ENCODE measurements at regions not wholly inside any gene's neighbourhood (a gene's known extent, or its start where the extent isn't known, plus 50 kb on each side); places are given as distances from the start of the nearest gene placed in this dataset.

DNA sequence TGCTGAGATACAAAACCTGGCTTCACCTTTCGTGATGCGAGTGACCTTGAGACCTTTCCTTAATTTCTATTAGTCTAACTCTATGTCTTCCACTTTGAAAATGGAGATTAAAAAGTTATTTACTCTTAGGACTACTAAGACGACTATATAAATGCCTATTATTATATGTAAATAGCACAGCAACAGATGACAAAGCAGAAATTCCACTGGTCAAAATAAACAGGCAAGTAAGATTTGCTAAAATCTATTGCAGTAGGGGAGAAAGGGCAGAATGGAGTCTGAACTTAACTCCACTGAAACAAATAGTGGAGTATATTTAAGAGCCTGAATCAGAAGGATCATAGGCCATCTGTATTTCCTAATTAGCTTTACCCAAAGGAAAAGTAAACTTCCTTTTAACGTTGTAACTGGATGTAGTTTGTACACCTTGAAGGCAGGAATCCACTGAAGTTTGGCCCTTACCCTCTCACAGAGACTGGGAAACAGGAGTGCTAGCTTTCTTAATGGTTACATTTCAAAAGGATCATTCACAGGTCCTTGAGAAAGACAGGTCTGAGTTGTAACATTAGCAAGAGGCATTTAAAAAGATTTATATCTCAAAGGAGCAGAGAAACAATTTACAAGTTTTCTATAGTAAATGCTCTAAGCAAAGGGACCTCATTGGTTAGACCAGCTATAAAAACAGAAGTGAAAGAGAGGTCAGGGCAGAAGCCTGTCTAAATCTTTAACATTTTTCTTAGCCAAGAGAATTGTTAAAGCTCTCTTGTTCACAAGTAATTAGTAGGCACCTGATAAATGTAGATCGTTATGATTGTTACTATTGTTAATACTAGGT is 332.5 kb downstream of the ZWINT start:
- no peaks in the 10 kb centered on the region for H3K79me2 ChIP-seq (ENCODE audit: control insufficient read depth, insufficient read depth, low read length)
- H3K4me2 ChIP-seq (ENCODE audit: control insufficient read depth, extremely low read depth, insufficient read depth, low read depth, low read length): no peak overlapping the region
- no peak overlapping the region for H3K27ac ChIP-seq (ENCODE audit: control insufficient read depth, insufficient read depth, low read length)
- H3K9ac ChIP-seq (ENCODE audit: control insufficient read depth, extremely low read depth, insufficient read depth, low read length): no peak overlapping the region
- H3K4me1 ChIP-seq (ENCODE audit: control insufficient read depth, extremely low read depth, insufficient read depth, low read length): no peaks in the 10 kb centered on the region
- no peaks in the 10 kb centered on the region for H3K27me3 ChIP-seq (ENCODE audit: control insufficient read depth, extremely low read depth, insufficient read depth, low read length)
- no peaks in the 10 kb centered on the region for H3K36me3 ChIP-seq (ENCODE audit: control insufficient read depth in 2 of 2, extremely low read depth in 1 of 2, insufficient read depth in 2 of 2, low read length in 2 of 2)
- no peaks in the 10 kb centered on the region for H3K9me1 ChIP-seq (ENCODE audit: control insufficient read depth, extremely low read depth, insufficient read depth, low read length)
- TF ChIP-seq CTCF (optimal IDR thresholded peaks at IDR 0.05 in 1 of 3, IDR thresholded peaks at IDR 0.05 in 1 of 3, conservative IDR thresholded peaks at IDR 0.05 in 1 of 3; ENCODE audit: extremely low read depth in 1 of 3, insufficient read depth in 2 of 3, low read length in 3 of 3): no peak
- no peak for TF ChIP-seq EZH2 (IDR thresholded peaks at IDR 0.05; ENCODE audit: low read length)
- dilution Hi-C loops (cut with MboI; ENCODE audit: extremely low pct_ligation_motif_present, low sequenced_read_pairs): no loop called here
- no peaks in the 10 kb centered on the region for H4K20me1 ChIP-seq (ENCODE audit: control insufficient read depth, extremely low read depth, insufficient read depth, low read length)
- FAIRE-seq (no peak), DNase-seq (ENCODE audit: low read depth, low spot score) (no peak)
- H3K4me3 ChIP-seq (ENCODE audit: control insufficient read depth in 2 of 3, extremely low read depth in 1 of 3, insufficient read depth in 2 of 3, low read depth in 1 of 3, low read length in 3 of 3): no peak overlapping the region
- H3K9me3 ChIP-seq (ENCODE audit: control insufficient read depth, low read depth, low read length): no peaks in the 10 kb centered on the region
- H2AFZ ChIP-seq (ENCODE audit: control insufficient read depth, low read length): no peak overlapping the region

- no peak overlapping the region for H3K27ac ChIP-seq (ENCODE audit: control insufficient read depth, insufficient read depth, low read length)
- no peak overlapping the region for H3K9ac ChIP-seq (ENCODE audit: control insufficient read depth, extremely low read depth, insufficient read depth, low read length)
- H3K36me3 ChIP-seq (ENCODE audit: control insufficient read depth in 2 of 2, extremely low read depth in 1 of 2, insufficient read depth in 2 of 2, low read length in 2 of 2): no peaks in the 10 kb centered on the region
- no peaks in the 10 kb centered on the region for H4K20me1 ChIP-seq (ENCODE audit: control insufficient read depth, extremely low read depth, insufficient read depth, low read length)
- FAIRE-seq: no peak
- no peak for DNase-seq (ENCODE audit: low read depth, low spot score)
- no peaks in the 10 kb centered on the region for H3K79me2 ChIP-seq (ENCODE audit: control insufficient read depth, insufficient read depth, low read length)
- H3K4me3 ChIP-seq (ENCODE audit: control insufficient read depth in 2 of 3, extremely low read depth in 1 of 3, insufficient read depth in 2 of 3, low read depth in 1 of 3, low read length in 3 of 3): no peak overlapping the region
- H3K27me3 ChIP-seq (ENCODE audit: control insufficient read depth, extremely low read depth, insufficient read depth, low read length): no peaks in the 10 kb centered on the region
- peaks cover 2% of the 10 kb centered on the region for H3K9me3 ChIP-seq (ENCODE audit: control insufficient read depth, low read depth, low read length)
- dilution Hi-C loops (cut with MboI; ENCODE audit: extremely low pct_ligation_motif_present, low sequenced_read_pairs): no loop called here
- H3K4me2 ChIP-seq (ENCODE audit: control insufficient read depth, extremely low read depth, insufficient read depth, low read depth, low read length): no peak overlapping the region
- TF ChIP-seq EZH2 (IDR thresholded peaks at IDR 0.05; ENCODE audit: low read length) (no peak), CTCF (optimal IDR thresholded peaks at IDR 0.05 in 1 of 3, IDR thresholded peaks at IDR 0.05 in 1 of 3, conservative IDR thresholded peaks at IDR 0.05 in 1 of 3; ENCODE audit: extremely low read depth in 1 of 3, insufficient read depth in 2 of 3, low read length in 3 of 3) (no peak)
- H2AFZ ChIP-seq (ENCODE audit: control insufficient read depth, low read length): no peak overlapping the region
- no peaks in the 10 kb centered on the region for H3K4me1 ChIP-seq (ENCODE audit: control insufficient read depth, extremely low read depth, insufficient read depth, low read length)
- H3K9me1 ChIP-seq (ENCODE audit: control insufficient read depth, extremely low read depth, insufficient read depth, low read length): no peaks in the 10 kb centered on the region
Measured at GRCh38 chr10:56012101-56012500, 349.0 kb downstream of the ZWINT start.
